ENCODE measurements at regions not wholly inside any gene's neighbourhood (a gene's known extent, or its start where the extent isn't known, plus 50 kb on each side); places are given as distances from the start of the nearest gene placed in this dataset.

- ATAC-seq (no peak), DNase-seq (no peak)
- H3K27me3 ChIP-seq (ENCODE audit: control insufficient read depth, insufficient read depth, low read length): no peaks in the 10 kb centered on the region
- H3K4me1 ChIP-seq (ENCODE audit: control insufficient read depth, insufficient read depth, low read length): no peaks in the 10 kb centered on the region
- TF ChIP-seq CTCF (IDR thresholded peaks at IDR 0.05): no peak
- no peaks in the 10 kb centered on the region for H3K9me3 ChIP-seq (ENCODE audit: control insufficient read depth, insufficient read depth, low read length)
- 60% methylated on average over 3 of the region's 3 CpGs for WGBS (ENCODE audit: insufficient coverage)
- H3K27ac Mint-ChIP-seq: no peak overlapping the region
- H3K9me3 Mint-ChIP-seq: peaks cover 2 to 5% of the 10 kb centered on the region in 2 donors
- no peaks in the 10 kb centered on the region for H3K36me3 ChIP-seq (ENCODE audit: control insufficient read depth, insufficient read depth, low read length)
- H3K27ac ChIP-seq (ENCODE audit: low read length): no peak overlapping the region
- H3K27me3 Mint-ChIP-seq (ENCODE audit: low read depth in 2 of 2): no peaks in the 10 kb centered on the region
- H3K4me1 Mint-ChIP-seq: no peaks in the 10 kb centered on the region
- intact Hi-C loops (cut with micrococcal nuclease): no loop called here
- no peak overlapping the region for H3K4me3 ChIP-seq (ENCODE audit: low read length)
- no peak overlapping the region for H3K4me3 Mint-ChIP-seq
- peaks cover 7% of the 10 kb centered on the region for H3K36me3 Mint-ChIP-seq
Measured at GRCh38 chr7:118872568-118872967, 648.1 kb downstream of the ANKRD7 start.

GRCh38 chr7:118877187-118877586, 652.7 kb downstream of the ANKRD7 start:
- no peak for TF ChIP-seq CTCF (IDR thresholded peaks at IDR 0.05)
- DNase-seq (no peak), ATAC-seq (no peak)
- no peaks in the 10 kb centered on the region for H3K27me3 Mint-ChIP-seq (ENCODE audit: low read depth in 2 of 2)
- Histone ChIP-seq H3K27me3 (ENCODE audit: control insufficient read depth, insufficient read depth, low read length) (no peaks in the 10 kb centered on the region), H3K36me3 (ENCODE audit: control insufficient read depth, insufficient read depth, low read length) (no peaks in the 10 kb centered on the region), H3K4me3 (ENCODE audit: low read length) (no peak overlapping the region), H3K9me3 (ENCODE audit: control insufficient read depth, insufficient read depth, low read length) (no peaks in the 10 kb centered on the region), H3K4me1 (ENCODE audit: control insufficient read depth, insufficient read depth, low read length) (no peaks in the 10 kb centered on the region), H3K27ac (ENCODE audit: low read length) (no peak overlapping the region)
- peaks cover 0 to 3% of the 10 kb centered on the region in 2 donors for H3K9me3 Mint-ChIP-seq
- no peaks in the 10 kb centered on the region for H3K36me3 Mint-ChIP-seq
- WGBS (ENCODE audit: insufficient coverage): 63% methylated on average over 1 of the region's 2 CpGs
- no peak overlapping the region for H3K4me3 Mint-ChIP-seq
- H3K4me1 Mint-ChIP-seq: no peaks in the 10 kb centered on the region
- intact Hi-C loops (cut with micrococcal nuclease): no loop called here
- H3K27ac Mint-ChIP-seq: no peak overlapping the region

GRCh38 chr7:118878336-118878735, 653.8 kb downstream of the ANKRD7 start:
- no peaks in the 10 kb centered on the region for H3K36me3 Mint-ChIP-seq
- no peak for DNase-seq
- intact Hi-C loops (cut with micrococcal nuclease): no loop called here
- no peak for ATAC-seq
- peaks cover 0 to 3% of the 10 kb centered on the region in 2 donors for H3K9me3 Mint-ChIP-seq
- no peaks in the 10 kb centered on the region for H3K36me3 ChIP-seq (ENCODE audit: control insufficient read depth, insufficient read depth, low read length)
- no peak overlapping the region for H3K4me3 Mint-ChIP-seq
- H3K9me3 ChIP-seq (ENCODE audit: control insufficient read depth, insufficient read depth, low read length): peaks cover 5% of the 10 kb centered on the region
- no peak overlapping the region for H3K27ac ChIP-seq (ENCODE audit: low read length)
- no peaks in the 10 kb centered on the region for H3K4me1 Mint-ChIP-seq
- no peaks in the 10 kb centered on the region for H3K27me3 Mint-ChIP-seq (ENCODE audit: low read depth in 2 of 2)
- no peak overlapping the region for H3K4me3 ChIP-seq (ENCODE audit: low read length)
- H3K27ac Mint-ChIP-seq: no peak overlapping the region
- TF ChIP-seq CTCF (IDR thresholded peaks at IDR 0.05): no peak
- H3K4me1 ChIP-seq (ENCODE audit: control insufficient read depth, insufficient read depth, low read length): no peaks in the 10 kb centered on the region
- no peaks in the 10 kb centered on the region for H3K27me3 ChIP-seq (ENCODE audit: control insufficient read depth, insufficient read depth, low read length)

GRCh38 chr7:118898284-118898683, 673.8 kb downstream of the ANKRD7 start:
- no peak overlapping the region for H3K4me3 ChIP-seq (ENCODE audit: low read length)
- H3K9me3 ChIP-seq (ENCODE audit: control insufficient read depth, insufficient read depth, low read length): no peaks in the 10 kb centered on the region
- ATAC-seq (no peak), DNase-seq (no peak)
- H3K27me3 Mint-ChIP-seq (ENCODE audit: low read depth in 2 of 2): no peaks in the 10 kb centered on the region
- H3K4me1 ChIP-seq (ENCODE audit: control insufficient read depth, insufficient read depth, low read length): no peaks in the 10 kb centered on the region
- H3K36me3 Mint-ChIP-seq: no peaks in the 10 kb centered on the region
- no peak overlapping the region for H3K27ac Mint-ChIP-seq
- H3K4me3 Mint-ChIP-seq: no peak overlapping the region
- intact Hi-C loops (cut with micrococcal nuclease): no loop called here
- H3K27ac ChIP-seq (ENCODE audit: low read length): no peak overlapping the region
- no peaks in the 10 kb centered on the region for H3K27me3 ChIP-seq (ENCODE audit: control insufficient read depth, insufficient read depth, low read length)
- H3K36me3 ChIP-seq (ENCODE audit: control insufficient read depth, insufficient read depth, low read length): no peaks in the 10 kb centered on the region
- TF ChIP-seq CTCF (IDR thresholded peaks at IDR 0.05): no peak
- H3K9me3 Mint-ChIP-seq: peaks cover 4 to 16% of the 10 kb centered on the region in 2 donors
- no peaks in the 10 kb centered on the region for H3K4me1 Mint-ChIP-seq
- 77% methylated on average over 2 of the region's 2 CpGs for WGBS (ENCODE audit: insufficient coverage)

All from natural killer cell (primary cell).